ENCODE measurements at regions not wholly inside any gene's neighbourhood (a gene's known extent, or its start where the extent isn't known, plus 50 kb on each side); places are given as distances from the start of the nearest gene placed in this dataset.

- ATAC-seq (ENCODE audit: insufficient number of reproducible peaks, low FRiP score, low read depth), result no peak
- no peaks in the 10 kb centered on the region for H3K9me3 ChIP-seq
- no peak for DNase-seq (ENCODE audit: low spot score)
- no peaks in the 10 kb centered on the region for H3K36me3 ChIP-seq
- H3K27ac ChIP-seq, result no peak overlapping the region
- no peaks in the 10 kb centered on the region for H3K4me1 ChIP-seq (ENCODE audit: control insufficient read depth in 1 of 2, low read depth in 2 of 2)
- no peaks in the 10 kb centered on the region for H3K27me3 ChIP-seq (replicated peaks; ENCODE audit: insufficient read depth)
- H3K4me3 ChIP-seq, result no peak overlapping the region
- TF ChIP-seq CTCF (IDR thresholded peaks at IDR 0.05), result no peak
Measured at GRCh38 chr7:79787096-79787495, 333.6 kb upstream of the MAGI2 start.

GRCh38 chr7:79786187-79786586 is 332.7 kb upstream of the MAGI2 start:
- no peak overlapping the region for H3K27ac ChIP-seq
- H3K4me3 ChIP-seq, result no peak overlapping the region
- TF ChIP-seq CTCF (IDR thresholded peaks at IDR 0.05), result no peak
- H3K4me1 ChIP-seq (ENCODE audit: control insufficient read depth in 1 of 2, low read depth in 2 of 2), result no peaks in the 10 kb centered on the region
- no peak for DNase-seq (ENCODE audit: low spot score)
- no peak for ATAC-seq (ENCODE audit: insufficient number of reproducible peaks, low FRiP score, low read depth)
- H3K27me3 ChIP-seq (replicated peaks; ENCODE audit: insufficient read depth), result no peaks in the 10 kb centered on the region
- no peaks in the 10 kb centered on the region for H3K36me3 ChIP-seq
- no peaks in the 10 kb centered on the region for H3K9me3 ChIP-seq

- no peak for TF ChIP-seq CTCF (IDR thresholded peaks at IDR 0.05)
- Histone ChIP-seq H3K36me3 (no peaks in the 10 kb centered on the region), H3K27ac (no peak overlapping the region), H3K27me3 (replicated peaks; ENCODE audit: insufficient read depth) (no peaks in the 10 kb centered on the region), H3K9me3 (no peaks in the 10 kb centered on the region), H3K4me1 (ENCODE audit: control insufficient read depth in 1 of 2, low read depth in 2 of 2) (no peaks in the 10 kb centered on the region), H3K4me3 (no peak overlapping the region)
- ATAC-seq (ENCODE audit: insufficient number of reproducible peaks, low FRiP score, low read depth) (no peak), DNase-seq (ENCODE audit: low spot score) (no peak)
Measured at GRCh38 chr7:79785556-79785955, 332.1 kb upstream of the MAGI2 start.

- H3K27me3 ChIP-seq (replicated peaks; ENCODE audit: insufficient read depth), result no peaks in the 10 kb centered on the region
- no peaks in the 10 kb centered on the region for H3K36me3 ChIP-seq
- ATAC-seq (ENCODE audit: insufficient number of reproducible peaks, low FRiP score, low read depth) (no peak), DNase-seq (ENCODE audit: low spot score) (no peak)
- no peaks in the 10 kb centered on the region for H3K4me1 ChIP-seq (ENCODE audit: control insufficient read depth in 1 of 2, low read depth in 2 of 2)
- H3K9me3 ChIP-seq, result no peaks in the 10 kb centered on the region
- TF ChIP-seq CTCF (IDR thresholded peaks at IDR 0.05), result no peak
- no peak overlapping the region for H3K4me3 ChIP-seq
- H3K27ac ChIP-seq, result no peak overlapping the region
Measured at GRCh38 chr7:79782906-79783305, 329.4 kb upstream of the MAGI2 start.

- no peaks in the 10 kb centered on the region for H3K36me3 ChIP-seq
- no peak overlapping the region for H3K4me3 ChIP-seq
- H3K9me3 ChIP-seq, result no peaks in the 10 kb centered on the region
- DNase-seq (ENCODE audit: low spot score) (no peak), ATAC-seq (ENCODE audit: insufficient number of reproducible peaks, low FRiP score, low read depth) (no peak)
- no peak for TF ChIP-seq CTCF (IDR thresholded peaks at IDR 0.05)
- H3K4me1 ChIP-seq (ENCODE audit: control insufficient read depth in 1 of 2, low read depth in 2 of 2), result no peaks in the 10 kb centered on the region
- H3K27ac ChIP-seq, result no peak overlapping the region
- H3K27me3 ChIP-seq (replicated peaks; ENCODE audit: insufficient read depth), result no peaks in the 10 kb centered on the region
Measured at GRCh38 chr7:79782256-79782655, 328.8 kb upstream of the MAGI2 start.

All from thoracic aorta (tissue), 2 donors.